H9 (cell line): ENCODE measurements at regions not wholly inside any gene's neighbourhood (a gene's known extent, or its start where the extent isn't known, plus 50 kb on each side); places are given as distances from the start of the nearest gene placed in this dataset.

Experiments
- DNase-seq: peaks from one replicate; pipeline ENCODE4 v3.0.0-alpha.2; 2017
- H2AFZ ChIP-seq: one replicate; pipeline ENCODE4 v1.6.1; 2013; ENCODE audit warnings: mild to moderate bottlenecking, low read length, control low read depth, moderate library complexity
- H2AK5ac ChIP-seq: 2 replicates; pipeline ENCODE4 v1.6.1; 2013; ENCODE audit warnings: low read length, control low read depth, mixed read lengths; ENCODE audit not compliant: insufficient read length
- H2BK120ac ChIP-seq: one replicate; pipeline ENCODE4 v1.6.1; 2013; ENCODE audit warnings: low read depth, mild to moderate bottlenecking, low read length, control low read depth, inconsistent platforms; ENCODE audit not compliant: poor library complexity, severe bottlenecking
- H2BK12ac ChIP-seq: 2 replicates; pipeline ENCODE4 v1.6.1; 2013; ENCODE audit warnings: low read length, control low read depth, mixed read lengths, low read depth; ENCODE audit not compliant: insufficient read length
- H2BK15ac ChIP-seq: 2 replicates; pipeline ENCODE4 v1.6.1; 2013; ENCODE audit warnings: low read depth, low read length, control low read depth
- H2BK20ac ChIP-seq: one replicate; pipeline ENCODE4 v1.6.1; 2013; ENCODE audit warnings: low read depth, mild to moderate bottlenecking, low read length, control low read depth, inconsistent platforms; ENCODE audit not compliant: poor library complexity, severe bottlenecking
- H2BK5ac ChIP-seq: 2 replicates; pipeline ENCODE4 v1.6.1; 2013; ENCODE audit warnings: low read length, control low read depth, mixed read lengths; ENCODE audit not compliant: insufficient read length
- H3K14ac ChIP-seq: 2 replicates; pipeline ENCODE4 v1.6.1; 2013; ENCODE audit warnings: low read length, control low read depth; ENCODE audit not compliant: insufficient read depth
- H3K18ac ChIP-seq: 2 replicates; pipeline ENCODE4 v1.6.1; 2013; ENCODE audit warnings: low read depth, mild to moderate bottlenecking, mixed read lengths, low read length, control low read depth; ENCODE audit not compliant: insufficient read length
- H3K23ac ChIP-seq: 2 replicates; pipeline ENCODE4 v1.6.1; 2013; ENCODE audit warnings: low read length, control low read depth, mixed read lengths, low read depth; ENCODE audit not compliant: insufficient read length
- H3K23me2 ChIP-seq: 2 replicates; pipeline ENCODE4 v1.6.1; 2013; ENCODE audit warnings: low read depth, mild to moderate bottlenecking, mixed read lengths, low read length, control low read depth; ENCODE audit not compliant: insufficient read length, poor library complexity, severe bottlenecking
- H3K27ac ChIP-seq: 2 replicates; pipeline ENCODE4 v1.5.1; 2013; ENCODE audit warnings: low read length, control low read depth, mixed read lengths, low read depth; ENCODE audit not compliant: insufficient read length
- H3K27me3 ChIP-seq: 2 replicates; pipeline ENCODE4 v1.6.1; 2013; ENCODE audit warnings: low read length, control low read depth, inconsistent platforms; ENCODE audit not compliant: insufficient read depth
- H3K4ac ChIP-seq: 2 replicates; pipeline ENCODE4 v1.6.1; 2013; ENCODE audit warnings: low read depth, mild to moderate bottlenecking, control low read depth, inconsistent platforms, low read length, moderate library complexity
- H3K4me1 ChIP-seq: 2 replicates; pipeline ENCODE4 v1.6.1; 2013; ENCODE audit warnings: low read length, control low read depth, inconsistent platforms; ENCODE audit not compliant: insufficient read depth
- H3K4me2 ChIP-seq: 2 replicates; pipeline ENCODE4 v1.6.1; 2013; ENCODE audit warnings: low read length, control low read depth, mixed read lengths; ENCODE audit not compliant: insufficient read length, insufficient read depth
- H3K56ac ChIP-seq: 2 replicates; pipeline ENCODE4 v1.6.1; 2013; ENCODE audit warnings: low read depth, mild to moderate bottlenecking, mixed read lengths, low read length, control low read depth; ENCODE audit not compliant: insufficient read length
- H3K79me1 ChIP-seq: 2 replicates; pipeline ENCODE4 v1.6.1; 2013; ENCODE audit warnings: low read depth, mild to moderate bottlenecking, moderate library complexity, low read length, control low read depth, inconsistent platforms; ENCODE audit not compliant: insufficient read depth, poor library complexity, severe bottlenecking
- H3K79me2 ChIP-seq: 2 replicates; pipeline ENCODE4 v1.6.1; 2013; ENCODE audit warnings: low read length, control low read depth, inconsistent platforms; ENCODE audit not compliant: insufficient read depth
- H3K9ac ChIP-seq: 2 replicates; pipeline ENCODE4 v1.6.1; 2013; ENCODE audit warnings: low read length, control low read depth, mixed read lengths; ENCODE audit not compliant: insufficient read length; ENCODE audit errors: extremely low read depth
- H3K9me3 ChIP-seq: one replicate; pipeline ENCODE4 v1.6.1; 2013; ENCODE audit warnings: low read depth, low read length, inconsistent platforms; ENCODE audit not compliant: control insufficient read depth
- H3T11ph ChIP-seq: one replicate; pipeline ENCODE4 v1.6.1; 2013; ENCODE audit warnings: mild to moderate bottlenecking, low read length, control low read depth, inconsistent platforms
- H4K20me1 ChIP-seq: one replicate; pipeline ENCODE4 v1.6.1; 2013; ENCODE audit not compliant: control insufficient read depth, insufficient read length, insufficient read depth
- H4K5ac ChIP-seq: 2 replicates; pipeline ENCODE4 v1.6.1; 2013; ENCODE audit warnings: low read depth, mild to moderate bottlenecking, mixed read lengths, low read length, control low read depth; ENCODE audit not compliant: insufficient read length
- H4K8ac ChIP-seq: replicated peaks from 2 replicates; pipeline ENCODE4 v1.6.1; 2013; ENCODE audit warnings: low read length, control low read depth, mixed read lengths, low read depth; ENCODE audit not compliant: insufficient read length
- H4K91ac ChIP-seq: 2 replicates; pipeline ENCODE4 v1.6.1; 2013; ENCODE audit warnings: low read depth, mild to moderate bottlenecking, moderate library complexity, mixed read lengths, low read length, control low read depth; ENCODE audit not compliant: insufficient read length
- H3K27ac Mint-ChIP-seq, 3 experiments: 2 replicates in 2 of 3; 3 replicates in 1 of 3; pipeline ENCODE4 v1.8.0; 2020 to 2021; ENCODE audit warnings: mixed read lengths in 3 of 3, mild to moderate bottlenecking in 1 of 3, moderate library complexity in 1 of 3
- H3K27me3 Mint-ChIP-seq: 2 replicates; pipeline ENCODE4 v1.8.0; 2021; ENCODE audit warnings: low read depth, mild to moderate bottlenecking, moderate library complexity, mixed read lengths
- H3K36me3 Mint-ChIP-seq, 3 experiments: 2 replicates in 2 of 3; 3 replicates in 1 of 3; pipeline ENCODE4 v1.8.0; 2020 to 2021; ENCODE audit warnings: low read depth in 3 of 3, mixed read lengths in 3 of 3; ENCODE audit not compliant: insufficient read depth in 1 of 3
- H3K4me1 Mint-ChIP-seq, 2 experiments: 2 replicates each; pipeline ENCODE4 v1.8.0; 2020; ENCODE audit warnings: mixed read lengths in 2 of 2
- H3K4me3 Mint-ChIP-seq, 2 experiments: 2 replicates in 1 of 2; 3 replicates in 1 of 2; pipeline ENCODE4 v1.8.0; 2020 to 2021; ENCODE audit warnings: mild to moderate bottlenecking in 2 of 2, mixed read lengths in 2 of 2, moderate library complexity in 1 of 2
- H3K9me3 Mint-ChIP-seq, 2 experiments: 2 replicates in 1 of 2; 3 replicates in 1 of 2; pipeline ENCODE4 v1.8.0; 2020; ENCODE audit warnings: mild to moderate bottlenecking in 2 of 2, mixed read lengths in 2 of 2, moderate library complexity in 1 of 2
- WGBS: extraction: QIAGEN DNeasy Blood & Tissue Kit; methylation state at CpG from one replicate; pipeline ENCODE4 v1.1.7; 2013; ENCODE audit warnings: missing lambda C conversion rate, low lambda C conversion rate, mixed read lengths; ENCODE audit not compliant: insufficient read length; ENCODE audit errors: extremely low coverage; 5-methylcytosine and 5-hydroxymethylcytosine counted together
- TF ChIP-seq, protein P1 (sequence below): fragments of 200-600 bp; sonication (generic); conservative IDR thresholded peaks from 3 replicates; pipeline ENCODE4 v1.8.0; 2021; ENCODE audit warnings: antibody characterized with exemption, mild to moderate bottlenecking

- Histone ChIP-seq H3K18ac (no peak overlapping the region), H2BK12ac (no peak overlapping the region), H3K14ac (no peak overlapping the region), H2AFZ (no peak overlapping the region), H4K8ac (no peak overlapping the region), H4K91ac (no peak overlapping the region), H2BK120ac (no peak overlapping the region), H2AK5ac (no peak overlapping the region), H4K20me1 (no peaks in the 10 kb centered on the region), H3K23ac (no peak overlapping the region), H3K9me3 (no peaks in the 10 kb centered on the region), H3K27ac (no peak overlapping the region), H3K27me3 (no peaks in the 10 kb centered on the region), H3K23me2 (no peaks in the 10 kb centered on the region), H2BK20ac (no peak overlapping the region), H3K4me2 (no peak overlapping the region), H3K79me1 (no peaks in the 10 kb centered on the region), H2BK5ac (no peak overlapping the region), H2BK15ac (no peak overlapping the region), H3K9ac (no peak overlapping the region), H3K4ac (no peak overlapping the region), H3K79me2 (no peaks in the 10 kb centered on the region), H3T11ph (no peak overlapping the region), H3K4me1 (no peaks in the 10 kb centered on the region), H3K56ac (no peak overlapping the region), H4K5ac (no peak overlapping the region)
- no CpG with 5 or more reads among the region's 2 CpGs for WGBS
- H3K27ac Mint-ChIP-seq, result no peak overlapping the region
- H3K4me3 Mint-ChIP-seq, result no peak overlapping the region
- peaks cover 3 to 13% of the 10 kb centered on the region in 2 experiments; a peak in 3 of 4 replicates for H3K4me1 Mint-ChIP-seq
- no peak for DNase-seq
- peaks cover 4% of the 10 kb centered on the region for H3K27me3 Mint-ChIP-seq
- TF ChIP-seq, protein P1, sequence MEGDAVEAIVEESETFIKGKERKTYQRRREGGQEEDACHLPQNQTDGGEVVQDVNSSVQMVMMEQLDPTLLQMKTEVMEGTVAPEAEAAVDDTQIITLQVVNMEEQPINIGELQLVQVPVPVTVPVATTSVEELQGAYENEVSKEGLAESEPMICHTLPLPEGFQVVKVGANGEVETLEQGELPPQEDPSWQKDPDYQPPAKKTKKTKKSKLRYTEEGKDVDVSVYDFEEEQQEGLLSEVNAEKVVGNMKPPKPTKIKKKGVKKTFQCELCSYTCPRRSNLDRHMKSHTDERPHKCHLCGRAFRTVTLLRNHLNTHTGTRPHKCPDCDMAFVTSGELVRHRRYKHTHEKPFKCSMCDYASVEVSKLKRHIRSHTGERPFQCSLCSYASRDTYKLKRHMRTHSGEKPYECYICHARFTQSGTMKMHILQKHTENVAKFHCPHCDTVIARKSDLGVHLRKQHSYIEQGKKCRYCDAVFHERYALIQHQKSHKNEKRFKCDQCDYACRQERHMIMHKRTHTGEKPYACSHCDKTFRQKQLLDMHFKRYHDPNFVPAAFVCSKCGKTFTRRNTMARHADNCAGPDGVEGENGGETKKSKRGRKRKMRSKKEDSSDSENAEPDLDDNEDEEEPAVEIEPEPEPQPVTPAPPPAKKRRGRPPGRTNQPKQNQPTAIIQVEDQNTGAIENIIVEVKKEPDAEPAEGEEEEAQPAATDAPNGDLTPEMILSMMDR, result no peak
- H3K36me3 Mint-ChIP-seq, result no peaks in the 10 kb centered on the region
- H3K9me3 Mint-ChIP-seq, result no peaks in the 10 kb centered on the region
These were observed 89.7 kb upstream of the CLPB start for GRCh38 chr11:72523991-72524390.
